ENCODE measurements at regions not wholly inside any gene's neighbourhood (a gene's known extent, or its start where the extent isn't known, plus 50 kb on each side); places are given as distances from the start of the nearest gene placed in this dataset.

DNA sequence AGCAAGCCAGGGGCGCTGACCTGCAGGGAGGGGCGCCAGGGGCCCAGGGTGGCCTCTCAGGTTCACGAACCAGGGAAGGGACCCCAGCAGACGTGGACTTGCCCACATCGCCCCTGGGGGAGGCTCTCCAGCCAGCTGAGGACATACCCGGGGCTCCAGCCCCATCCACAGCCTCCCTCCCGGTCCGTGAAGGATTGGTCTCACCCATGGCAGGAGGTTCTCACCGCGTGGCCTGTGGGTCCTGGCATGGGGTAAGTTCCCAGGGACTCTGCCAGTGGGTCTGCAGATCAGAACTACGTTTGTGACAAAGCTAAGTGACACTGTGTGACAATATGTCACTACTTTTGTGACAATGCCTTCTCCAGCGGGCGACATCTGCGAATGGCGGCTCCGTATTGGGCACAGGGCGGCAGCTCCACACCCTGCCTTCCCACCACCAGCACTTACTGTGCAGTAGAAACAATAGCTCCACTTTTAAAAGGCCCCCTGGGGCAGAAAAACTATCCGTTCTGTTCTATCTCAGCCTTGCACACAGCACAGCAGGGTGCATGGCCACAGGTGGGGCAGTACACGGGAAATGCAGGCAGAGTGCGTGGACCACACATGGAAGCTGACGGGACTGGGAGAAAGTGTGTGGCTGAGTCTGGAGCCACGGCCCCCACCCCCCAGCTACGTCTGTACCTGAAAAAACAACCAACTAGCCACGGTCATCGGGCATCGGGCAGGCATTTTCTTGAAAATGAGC, 65.2 kb upstream of the CTDP1 start:
- Mint-ChIP-seq H3K9me3 (no peaks in the 10 kb centered on the region), H3K4me1 (ENCODE audit: unreplicated experiment) (peaks cover 3% of the 10 kb centered on the region), H3K4me3 (no peak overlapping the region), H3K27ac (no peak overlapping the region), H3K36me3 (no peaks in the 10 kb centered on the region), H3K27me3 (no peaks in the 10 kb centered on the region)
- no peak for DNase-seq (ENCODE audit: extremely low spot score, unreplicated experiment)
- TF ChIP-seq, protein P1, sequence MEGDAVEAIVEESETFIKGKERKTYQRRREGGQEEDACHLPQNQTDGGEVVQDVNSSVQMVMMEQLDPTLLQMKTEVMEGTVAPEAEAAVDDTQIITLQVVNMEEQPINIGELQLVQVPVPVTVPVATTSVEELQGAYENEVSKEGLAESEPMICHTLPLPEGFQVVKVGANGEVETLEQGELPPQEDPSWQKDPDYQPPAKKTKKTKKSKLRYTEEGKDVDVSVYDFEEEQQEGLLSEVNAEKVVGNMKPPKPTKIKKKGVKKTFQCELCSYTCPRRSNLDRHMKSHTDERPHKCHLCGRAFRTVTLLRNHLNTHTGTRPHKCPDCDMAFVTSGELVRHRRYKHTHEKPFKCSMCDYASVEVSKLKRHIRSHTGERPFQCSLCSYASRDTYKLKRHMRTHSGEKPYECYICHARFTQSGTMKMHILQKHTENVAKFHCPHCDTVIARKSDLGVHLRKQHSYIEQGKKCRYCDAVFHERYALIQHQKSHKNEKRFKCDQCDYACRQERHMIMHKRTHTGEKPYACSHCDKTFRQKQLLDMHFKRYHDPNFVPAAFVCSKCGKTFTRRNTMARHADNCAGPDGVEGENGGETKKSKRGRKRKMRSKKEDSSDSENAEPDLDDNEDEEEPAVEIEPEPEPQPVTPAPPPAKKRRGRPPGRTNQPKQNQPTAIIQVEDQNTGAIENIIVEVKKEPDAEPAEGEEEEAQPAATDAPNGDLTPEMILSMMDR (conservative IDR thresholded peaks at IDR 0.05): no peak

DNA sequence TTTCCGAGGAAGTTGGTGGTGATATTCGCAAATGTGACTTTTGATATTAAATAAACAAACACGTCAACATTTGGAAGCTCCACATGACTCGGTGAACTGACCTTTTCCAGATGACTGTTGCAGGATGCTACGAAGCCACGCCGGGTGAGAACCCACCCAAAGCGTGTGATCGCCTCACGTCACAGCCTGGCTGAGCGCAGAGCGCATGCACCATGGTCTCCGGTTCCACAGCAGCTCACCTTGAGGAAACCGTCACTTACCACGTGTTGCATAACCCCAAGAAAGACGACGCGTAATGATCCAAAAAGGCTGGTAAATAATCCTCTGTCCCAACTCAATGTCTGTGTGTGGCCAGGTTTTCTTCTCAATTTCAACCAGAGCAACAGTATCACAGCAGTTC, 64.5 kb upstream of the CTDP1 start:
- Mint-ChIP-seq H3K27ac (no peak overlapping the region), H3K36me3 (no peaks in the 10 kb centered on the region)
- DNase-seq (ENCODE audit: extremely low spot score, unreplicated experiment): no peak

DNA sequence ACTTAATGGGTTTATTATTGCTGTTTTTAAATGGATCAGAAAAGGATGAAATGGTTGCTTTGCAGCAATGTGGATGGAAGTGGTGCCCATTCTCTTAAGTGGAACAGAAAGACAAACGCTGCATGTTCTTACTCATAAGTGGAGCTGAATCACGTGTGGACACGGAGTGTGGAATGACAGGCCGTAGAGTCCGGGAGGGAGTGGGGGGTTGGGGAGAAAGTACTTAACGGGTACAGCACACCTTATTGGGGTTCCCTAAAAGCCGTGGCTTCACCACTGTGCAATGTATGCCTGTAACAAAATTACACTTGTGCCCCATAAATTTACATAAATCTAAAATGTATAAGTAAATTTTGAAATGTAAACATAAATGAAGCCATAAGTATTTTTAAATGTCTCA, 64.0 kb upstream of the CTDP1 start:
- no peaks in the 10 kb centered on the region for H3K27me3 Mint-ChIP-seq
- H3K4me3 Mint-ChIP-seq: no peak overlapping the region
- H3K9me3 Mint-ChIP-seq: no peaks in the 10 kb centered on the region
- H3K36me3 Mint-ChIP-seq: no peaks in the 10 kb centered on the region
- no peak overlapping the region for H3K27ac Mint-ChIP-seq
- TF ChIP-seq, protein P1 (conservative IDR thresholded peaks at IDR 0.05): no peak
- peaks cover 3% of the 10 kb centered on the region for H3K4me1 Mint-ChIP-seq (ENCODE audit: unreplicated experiment)
- DNase-seq (ENCODE audit: extremely low spot score, unreplicated experiment): no peak

More for the DNA sequence above, 64.5 kb upstream of the CTDP1 start:
- TF ChIP-seq, protein P1 (conservative IDR thresholded peaks at IDR 0.05): no peak
- Mint-ChIP-seq H3K9me3 (no peaks in the 10 kb centered on the region), H3K4me3 (no peak overlapping the region), H3K27me3 (no peaks in the 10 kb centered on the region), H3K4me1 (ENCODE audit: unreplicated experiment) (peaks cover 3% of the 10 kb centered on the region)

DNA sequence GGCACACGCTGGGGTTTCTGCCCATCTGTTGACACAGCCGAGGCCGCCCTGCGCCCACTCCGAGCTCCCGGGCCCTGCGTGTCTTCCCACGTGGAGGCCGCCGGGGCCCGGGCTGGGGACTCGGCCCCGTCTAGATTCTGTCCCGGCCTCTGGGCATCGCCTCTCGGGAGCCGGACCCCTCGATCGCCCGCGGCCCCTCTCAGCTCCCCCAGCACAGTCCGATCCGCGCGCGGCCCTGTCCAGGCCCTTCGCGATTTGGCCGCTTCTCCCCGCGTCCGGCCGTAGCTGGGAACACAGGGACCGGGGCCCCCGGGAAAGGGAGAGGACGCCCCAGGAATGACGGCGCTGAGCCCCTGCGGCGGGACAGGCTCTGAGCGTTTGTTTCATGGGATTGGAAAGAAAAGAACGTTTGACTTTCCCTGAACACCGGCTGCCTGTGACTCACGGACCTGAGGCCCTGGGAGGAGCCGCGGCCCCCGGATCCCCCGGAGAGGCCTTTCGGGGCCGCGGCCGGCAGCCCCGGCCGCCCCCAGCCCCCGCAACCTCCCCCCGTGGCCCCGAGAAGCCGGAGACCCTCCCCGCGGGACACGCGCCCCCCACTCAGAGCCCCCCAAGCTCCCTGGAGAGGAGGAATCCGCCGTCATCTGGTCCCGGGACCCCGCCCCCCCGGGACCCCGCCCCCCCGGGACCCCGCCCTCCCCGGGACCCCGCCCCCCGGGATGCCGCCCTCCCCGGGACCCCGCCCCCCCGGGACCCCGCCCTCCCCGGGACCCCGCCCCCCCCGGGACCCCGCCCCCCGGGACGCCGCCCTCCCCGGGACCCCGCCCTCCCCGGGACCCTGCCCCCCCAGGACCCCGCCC, 62.7 kb upstream of the CTDP1 start:
- Mint-ChIP-seq H3K36me3 (no peaks in the 10 kb centered on the region), H3K27me3 (no peaks in the 10 kb centered on the region), H3K27ac (no peak overlapping the region), H3K4me1 (ENCODE audit: unreplicated experiment) (no peaks in the 10 kb centered on the region), H3K9me3 (no peaks in the 10 kb centered on the region), H3K4me3 (no peak overlapping the region)
- TF ChIP-seq, protein P1 (conservative IDR thresholded peaks at IDR 0.05): no peak
- no peak for DNase-seq (ENCODE audit: extremely low spot score, unreplicated experiment)

DNA sequence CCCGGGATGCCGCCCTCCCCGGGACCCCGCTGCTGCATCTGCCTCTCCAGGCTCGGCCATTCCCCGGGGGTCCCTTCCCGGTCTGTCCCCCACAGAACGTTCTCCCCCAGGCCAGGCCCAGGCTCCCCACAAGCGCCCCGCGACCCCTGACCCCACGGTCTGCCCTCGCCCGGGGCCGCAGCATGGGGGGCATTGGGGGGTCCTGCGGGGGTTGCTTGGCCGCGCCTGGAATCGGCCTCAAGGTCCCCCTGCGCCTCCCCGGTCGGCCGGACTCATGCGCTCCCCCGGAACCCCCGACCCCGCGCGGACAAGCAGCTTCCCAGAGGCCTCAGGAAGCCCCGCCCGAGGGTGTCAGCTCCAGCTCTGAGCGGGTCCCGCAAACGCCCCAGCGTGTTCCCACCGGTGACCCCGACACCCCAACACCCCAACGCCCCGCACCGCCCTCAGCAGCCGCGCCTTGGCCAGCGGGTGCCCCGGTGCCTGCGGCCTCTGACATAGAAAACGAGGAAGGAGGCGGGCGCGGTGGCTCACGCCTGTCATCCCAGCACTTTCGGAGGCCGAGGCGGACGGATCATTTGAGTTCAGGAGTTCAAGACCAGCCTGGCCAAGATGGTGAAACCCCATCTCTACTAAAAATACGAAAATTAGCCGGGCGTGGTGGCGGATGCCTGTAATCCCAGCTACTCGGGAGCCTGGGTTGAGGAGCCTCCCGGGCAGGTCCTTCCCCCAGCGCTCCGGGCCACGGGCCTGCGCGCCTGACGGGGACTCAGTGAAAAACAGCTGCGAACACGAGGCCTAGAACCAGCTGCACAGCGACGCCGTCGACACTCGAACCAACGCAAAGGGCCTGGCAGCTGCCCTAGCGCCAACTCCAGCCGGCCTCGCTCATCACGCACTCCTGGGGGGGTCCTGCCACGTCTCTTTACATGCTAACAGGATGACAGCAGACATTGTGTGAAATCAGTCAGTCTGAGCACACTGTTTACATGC, 61.8 kb upstream of the CTDP1 start:
- Mint-ChIP-seq H3K9me3 (no peaks in the 10 kb centered on the region), H3K27me3 (no peaks in the 10 kb centered on the region), H3K36me3 (no peaks in the 10 kb centered on the region), H3K4me3 (no peak overlapping the region), H3K27ac (no peak overlapping the region), H3K4me1 (ENCODE audit: unreplicated experiment) (no peaks in the 10 kb centered on the region)
- no peak for DNase-seq (ENCODE audit: extremely low spot score, unreplicated experiment)
- TF ChIP-seq, protein P1 (conservative IDR thresholded peaks at IDR 0.05): no peak
